B cell (primary cell): ENCODE measurements at regions not wholly inside any gene's neighbourhood (a gene's known extent, or its start where the extent isn't known, plus 50 kb on each side); places are given as distances from the start of the nearest gene placed in this dataset.

Experiments
- ATAC-seq: fragments of 200-7000 bp; cut with Tn5 transposase; one replicate; pipeline ENCODE4 v1.10.0; 2021; ENCODE audit warnings: low read depth, mild to moderate bottlenecking, moderate number of reproducible peaks, moderate library complexity
- CTCF ChIA-PET: fragments of 350-600 bp; sonication (Branson Sonifier 250); formaldehyde crosslinking; loops from one replicate; lab custom pipeline; 2021; ENCODE audit warnings: antibody characterized with exemption, inconsistent platforms; lab: Charles Lee
- POLR2A ChIA-PET: fragments of 350-600 bp; sonication (Branson Sonifier 250); formaldehyde crosslinking; loops from one replicate; lab custom pipeline; 2021; ENCODE audit warnings: antibody characterized with exemption; lab: Charles Lee
- DNase-seq: peaks from one replicate; pipeline ENCODE4 v3.0.0; 2013
- H2AFZ ChIP-seq: 2 replicates; pipeline ENCODE4 v1.6.1; 2012; ENCODE audit warnings: mild to moderate bottlenecking, low read depth, low read length; ENCODE audit not compliant: insufficient read depth, poor library complexity, severe bottlenecking
- H3K27ac ChIP-seq, 2 donors: 1 replicate in 1 of 2; 2 replicates in 1 of 2; pipeline ENCODE4 v1.5.1; 2012 to 2013; ENCODE audit warnings: low read length in 2 of 2, mild to moderate bottlenecking in 2 of 2, moderate library complexity in 1 of 2
- H3K27me3 ChIP-seq, 4 experiments: fragments of 200-600 bp in 1 of 4; sonication (generic) in 1 of 4; replicated peaks in 1 of 4; 1 replicate in 2 of 4; 2 replicates in 2 of 4; pipeline versions ENCODE4 v1.6.1 to v1.7.0; 2013 to 2016; ENCODE audit warnings: low read length in 3 of 4, mild to moderate bottlenecking in 2 of 4, mixed read lengths in 1 of 4, moderate library complexity in 1 of 4; ENCODE audit not compliant: insufficient read depth in 4 of 4, control insufficient read depth in 3 of 4; ENCODE audit errors: control extremely low read depth in 1 of 4
- H3K36me3 ChIP-seq, 2 experiments: replicated peaks in 1 of 2; 1 replicate in 1 of 2; 2 replicates in 1 of 2; pipeline versions ENCODE4 v1.6.1 to v1.7.1; 2013; ENCODE audit warnings: low read length in 1 of 2; ENCODE audit not compliant: insufficient read depth in 2 of 2, control insufficient read depth in 1 of 2; ENCODE audit errors: control extremely low read depth in 1 of 2, extremely low read depth in 1 of 2
- H3K4me1 ChIP-seq, 2 donors: fragments of 200-600 bp in 1 of 2; sonication (generic) in 1 of 2; 1 replicate in 1 of 2; 2 replicates in 1 of 2; pipeline versions ENCODE4 v1.5.1 to v1.6.1; 2013 to 2017; ENCODE audit warnings: low read length in 2 of 2; ENCODE audit not compliant: control insufficient read depth in 2 of 2, insufficient read depth in 2 of 2
- H3K4me2 ChIP-seq: replicated peaks from 2 replicates; pipeline ENCODE3; 2012; ENCODE audit warnings: mild to moderate bottlenecking, low read depth, low read length; ENCODE audit not compliant: poor library complexity, severe bottlenecking
- H3K4me3 ChIP-seq, 5 experiments: fragments of 200-600 bp in 1 of 5; sonication (generic) in 1 of 5; 1 replicate in 3 of 5; 2 replicates in 2 of 5; pipeline versions ENCODE4 v1.5.1 to v1.7.0; 2011 to 2016; ENCODE audit warnings: low read length in 4 of 5, mild to moderate bottlenecking in 4 of 5, low read depth in 2 of 5, control low read depth in 1 of 5, moderate library complexity in 1 of 5; ENCODE audit not compliant: insufficient read depth in 1 of 5; ENCODE audit errors: control extremely low read depth in 1 of 5, extremely low read depth in 1 of 5
- H3K79me2 ChIP-seq: fragments of 200-600 bp; sonication (generic); one replicate; pipeline ENCODE4 v1.6.0; 2016; ENCODE audit warnings: low read length; ENCODE audit not compliant: control insufficient read depth, insufficient read depth
- H3K9ac ChIP-seq: fragments of 200-600 bp; sonication (generic); 2 replicates; pipeline ENCODE4 v1.6.1; 2017; ENCODE audit warnings: mild to moderate bottlenecking, low read length, moderate library complexity
- H3K9me3 ChIP-seq, 3 donors: one replicate each; pipeline versions ENCODE4 v1.6.1 to v1.7.1; 2013; ENCODE audit warnings: low read length in 2 of 3; ENCODE audit not compliant: control insufficient read depth in 2 of 3, insufficient read depth in 1 of 3; ENCODE audit errors: control extremely low read depth in 1 of 3
- H4K20me1 ChIP-seq: 2 replicates; pipeline ENCODE4 v1.6.0; 2012; ENCODE audit warnings: mild to moderate bottlenecking, low read length; ENCODE audit not compliant: insufficient read depth, control insufficient read depth, poor library complexity, severe bottlenecking
- H3K27ac Mint-ChIP-seq: one replicate; pipeline ENCODE4 v1.8.0; 2021; ENCODE audit warnings: mixed read lengths
- H3K27me3 Mint-ChIP-seq: one replicate; pipeline ENCODE4 v1.8.0; 2021; ENCODE audit warnings: mixed read lengths
- H3K4me1 Mint-ChIP-seq: one replicate; pipeline ENCODE4 v1.8.0; 2021; ENCODE audit warnings: mixed read lengths
- H3K4me3 Mint-ChIP-seq: one replicate; pipeline ENCODE4 v1.8.0; 2021; ENCODE audit warnings: mixed read lengths
- H3K9me3 Mint-ChIP-seq: one replicate; pipeline ENCODE4 v1.8.0; 2022; ENCODE audit warnings: mixed read lengths; ENCODE audit not compliant: insufficient read depth
- CTCF ChIP-seq: fragments of 200-600 bp; IDR thresholded peaks from one replicate; pipeline ENCODE4 v1.8.0; 2022; ENCODE audit warnings: antibody characterized with exemption, mild to moderate bottlenecking
- EZH2 ChIP-seq: IDR thresholded peaks from 2 replicates; pipeline ENCODE4 v1.6.1; 2012; ENCODE audit warnings: borderline replicate concordance, low read depth, mild to moderate bottlenecking, moderate library complexity, low read length; ENCODE audit not compliant: insufficient read depth, poor library complexity, severe bottlenecking
- WGBS: methylation state at CpG from one replicate; pipeline ENCODE4 v1.1.5; 2013; ENCODE audit warnings: missing lambda C conversion rate; ENCODE audit not compliant: insufficient coverage; 5-methylcytosine and 5-hydroxymethylcytosine counted together
- intact Hi-C: fragments of 100-400 bp; cut with micrococcal nuclease; formaldehyde crosslinking; loops from one replicate; pipeline ENCODE4 v1.10.0; 2022

GRCh38 chr4:10784621-10785020, 100.1 kb upstream of the CLNK start:
- no peak for TF ChIP-seq EZH2
- no peak for TF ChIP-seq CTCF
- no CpG with 5 or more reads among the region's 2 CpGs for WGBS
- CTCF ChIA-PET = no interaction called here

GRCh38 chr4:10783351-10783750, 98.8 kb upstream of the CLNK start:
- Histone ChIP-seq H3K27ac (no peak overlapping the region), H3K79me2 (no peaks in the 10 kb centered on the region), H3K36me3 (no peaks in the 10 kb centered on the region), H4K20me1 (no peaks in the 10 kb centered on the region), H3K27me3 (no peaks in the 10 kb centered on the region), H3K4me1 (no peaks in the 10 kb centered on the region), H2AFZ (no peak overlapping the region), H3K4me3 (no peak overlapping the region), H3K9ac (no peak overlapping the region), H3K9me3 (no peaks in the 10 kb centered on the region), H3K4me2 (no peak overlapping the region)
- H3K4me3 Mint-ChIP-seq = no peak overlapping the region
- no peaks in the 10 kb centered on the region for H3K27me3 Mint-ChIP-seq
- TF ChIP-seq EZH2 = no peak
- no peak for TF ChIP-seq CTCF
- POLR2A ChIA-PET = no interaction called here
- DNase-seq (no peak), ATAC-seq (no peak)
- no peak overlapping the region for H3K27ac Mint-ChIP-seq
- WGBS = 91% methylated on average over 3 of the region's 3 CpGs
- CTCF ChIA-PET = no interaction called here
- no peaks in the 10 kb centered on the region for H3K4me1 Mint-ChIP-seq
- intact Hi-C loops = no loop called here
- H3K9me3 Mint-ChIP-seq = no peaks in the 10 kb centered on the region

More at GRCh38 chr4:10784621-10785020, 100.1 kb upstream of the CLNK start:
- Histone ChIP-seq H4K20me1 (no peaks in the 10 kb centered on the region), H3K9ac (no peak overlapping the region), H3K4me3 (no peak overlapping the region), H3K4me2 (no peak overlapping the region), H3K36me3 (no peaks in the 10 kb centered on the region), H3K4me1 (no peaks in the 10 kb centered on the region), H3K79me2 (no peaks in the 10 kb centered on the region), H3K9me3 (no peaks in the 10 kb centered on the region), H3K27ac (no peak overlapping the region), H3K27me3 (no peaks in the 10 kb centered on the region), H2AFZ (no peak overlapping the region)
- ATAC-seq (no peak), DNase-seq (no peak)
- no peaks in the 10 kb centered on the region for H3K4me1 Mint-ChIP-seq
- intact Hi-C loops = no loop called here
- POLR2A ChIA-PET = no interaction called here
- H3K4me3 Mint-ChIP-seq = no peak overlapping the region
- no peaks in the 10 kb centered on the region for H3K27me3 Mint-ChIP-seq
- no peaks in the 10 kb centered on the region for H3K9me3 Mint-ChIP-seq
- H3K27ac Mint-ChIP-seq = no peak overlapping the region
